C4-2B (cell line): ENCODE measurements at regions not wholly inside any gene's neighbourhood (a gene's known extent, or its start where the extent isn't known, plus 50 kb on each side); places are given as distances from the start of the nearest gene placed in this dataset.

Experiments
- ZFX ChIP-seq: fragments of 450-650 bp; IDR thresholded peaks from 2 replicates; pipeline ENCODE4 v1.6.1; 2017
- TF ChIP-seq, protein P1 (sequence below): fragments of 450-650 bp; conservative IDR thresholded peaks from 2 replicates; pipeline ENCODE4 v1.5.1; 2017; ENCODE audit warnings: mild to moderate bottlenecking

DNA sequence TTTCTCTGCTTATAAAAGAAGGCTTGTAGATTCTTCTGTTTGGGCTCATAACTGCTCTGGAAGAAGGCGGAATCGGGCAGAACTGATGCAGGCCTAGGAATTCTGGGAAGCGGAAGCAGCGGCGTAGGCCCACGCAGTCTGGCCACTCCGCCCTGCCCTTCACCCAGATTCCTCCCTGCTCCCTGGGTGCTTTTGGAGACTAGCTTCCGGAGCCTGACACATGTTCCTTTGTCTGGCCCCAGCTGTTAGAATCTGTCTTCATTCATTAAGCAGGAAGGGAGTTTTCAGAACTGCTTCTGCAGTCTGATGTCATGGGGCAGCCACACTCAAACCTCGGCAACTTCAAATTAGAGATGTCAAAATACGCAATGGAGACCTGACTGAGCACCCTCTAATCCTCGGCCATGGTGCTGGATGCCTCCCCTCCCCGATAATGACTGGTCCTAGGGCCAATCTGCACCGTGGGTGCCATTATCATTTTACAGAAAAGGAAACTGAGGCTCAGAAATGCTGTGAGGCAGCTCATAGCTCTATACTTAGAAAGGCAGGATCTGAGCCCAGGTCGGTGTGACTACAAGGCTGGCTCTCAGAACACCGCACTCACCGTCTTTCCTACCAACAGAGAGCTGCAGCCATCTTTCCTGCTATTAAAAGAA, 275.7 kb downstream of the MYCN start:
- TF ChIP-seq, protein P1, sequence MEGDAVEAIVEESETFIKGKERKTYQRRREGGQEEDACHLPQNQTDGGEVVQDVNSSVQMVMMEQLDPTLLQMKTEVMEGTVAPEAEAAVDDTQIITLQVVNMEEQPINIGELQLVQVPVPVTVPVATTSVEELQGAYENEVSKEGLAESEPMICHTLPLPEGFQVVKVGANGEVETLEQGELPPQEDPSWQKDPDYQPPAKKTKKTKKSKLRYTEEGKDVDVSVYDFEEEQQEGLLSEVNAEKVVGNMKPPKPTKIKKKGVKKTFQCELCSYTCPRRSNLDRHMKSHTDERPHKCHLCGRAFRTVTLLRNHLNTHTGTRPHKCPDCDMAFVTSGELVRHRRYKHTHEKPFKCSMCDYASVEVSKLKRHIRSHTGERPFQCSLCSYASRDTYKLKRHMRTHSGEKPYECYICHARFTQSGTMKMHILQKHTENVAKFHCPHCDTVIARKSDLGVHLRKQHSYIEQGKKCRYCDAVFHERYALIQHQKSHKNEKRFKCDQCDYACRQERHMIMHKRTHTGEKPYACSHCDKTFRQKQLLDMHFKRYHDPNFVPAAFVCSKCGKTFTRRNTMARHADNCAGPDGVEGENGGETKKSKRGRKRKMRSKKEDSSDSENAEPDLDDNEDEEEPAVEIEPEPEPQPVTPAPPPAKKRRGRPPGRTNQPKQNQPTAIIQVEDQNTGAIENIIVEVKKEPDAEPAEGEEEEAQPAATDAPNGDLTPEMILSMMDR = no peak
- no peak for TF ChIP-seq ZFX
